H9 (cell line): ENCODE measurements at regions not wholly inside any gene's neighbourhood (a gene's known extent, or its start where the extent isn't known, plus 50 kb on each side); places are given as distances from the start of the nearest gene placed in this dataset.

Source experiments
- DNase-seq: peaks from one replicate; pipeline ENCODE4 v3.0.0-alpha.2; 2017
- H2AFZ ChIP-seq: one replicate; pipeline ENCODE4 v1.6.1; 2013; ENCODE audit warnings: mild to moderate bottlenecking, low read length, control low read depth, moderate library complexity
- H2AK5ac ChIP-seq: 2 replicates; pipeline ENCODE4 v1.6.1; 2013; ENCODE audit warnings: low read length, control low read depth, mixed read lengths; ENCODE audit not compliant: insufficient read length
- H2BK120ac ChIP-seq: one replicate; pipeline ENCODE4 v1.6.1; 2013; ENCODE audit warnings: low read depth, mild to moderate bottlenecking, low read length, control low read depth, inconsistent platforms; ENCODE audit not compliant: poor library complexity, severe bottlenecking
- H2BK12ac ChIP-seq: 2 replicates; pipeline ENCODE4 v1.6.1; 2013; ENCODE audit warnings: low read length, control low read depth, mixed read lengths, low read depth; ENCODE audit not compliant: insufficient read length
- H2BK15ac ChIP-seq: 2 replicates; pipeline ENCODE4 v1.6.1; 2013; ENCODE audit warnings: low read depth, low read length, control low read depth
- H2BK20ac ChIP-seq: one replicate; pipeline ENCODE4 v1.6.1; 2013; ENCODE audit warnings: low read depth, mild to moderate bottlenecking, low read length, control low read depth, inconsistent platforms; ENCODE audit not compliant: poor library complexity, severe bottlenecking
- H2BK5ac ChIP-seq: 2 replicates; pipeline ENCODE4 v1.6.1; 2013; ENCODE audit warnings: low read length, control low read depth, mixed read lengths; ENCODE audit not compliant: insufficient read length
- H3K14ac ChIP-seq: 2 replicates; pipeline ENCODE4 v1.6.1; 2013; ENCODE audit warnings: low read length, control low read depth; ENCODE audit not compliant: insufficient read depth
- H3K18ac ChIP-seq: 2 replicates; pipeline ENCODE4 v1.6.1; 2013; ENCODE audit warnings: low read depth, mild to moderate bottlenecking, mixed read lengths, low read length, control low read depth; ENCODE audit not compliant: insufficient read length
- H3K23ac ChIP-seq: 2 replicates; pipeline ENCODE4 v1.6.1; 2013; ENCODE audit warnings: low read length, control low read depth, mixed read lengths, low read depth; ENCODE audit not compliant: insufficient read length
- H3K23me2 ChIP-seq: 2 replicates; pipeline ENCODE4 v1.6.1; 2013; ENCODE audit warnings: low read depth, mild to moderate bottlenecking, mixed read lengths, low read length, control low read depth; ENCODE audit not compliant: insufficient read length, poor library complexity, severe bottlenecking
- H3K27ac ChIP-seq: 2 replicates; pipeline ENCODE4 v1.5.1; 2013; ENCODE audit warnings: low read length, control low read depth, mixed read lengths, low read depth; ENCODE audit not compliant: insufficient read length
- H3K27me3 ChIP-seq: 2 replicates; pipeline ENCODE4 v1.6.1; 2013; ENCODE audit warnings: low read length, control low read depth, inconsistent platforms; ENCODE audit not compliant: insufficient read depth
- H3K4ac ChIP-seq: 2 replicates; pipeline ENCODE4 v1.6.1; 2013; ENCODE audit warnings: low read depth, mild to moderate bottlenecking, control low read depth, inconsistent platforms, low read length, moderate library complexity
- H3K4me1 ChIP-seq: 2 replicates; pipeline ENCODE4 v1.6.1; 2013; ENCODE audit warnings: low read length, control low read depth, inconsistent platforms; ENCODE audit not compliant: insufficient read depth
- H3K4me2 ChIP-seq: 2 replicates; pipeline ENCODE4 v1.6.1; 2013; ENCODE audit warnings: low read length, control low read depth, mixed read lengths; ENCODE audit not compliant: insufficient read length, insufficient read depth
- H3K56ac ChIP-seq: 2 replicates; pipeline ENCODE4 v1.6.1; 2013; ENCODE audit warnings: low read depth, mild to moderate bottlenecking, mixed read lengths, low read length, control low read depth; ENCODE audit not compliant: insufficient read length
- H3K79me1 ChIP-seq: 2 replicates; pipeline ENCODE4 v1.6.1; 2013; ENCODE audit warnings: low read depth, mild to moderate bottlenecking, moderate library complexity, low read length, control low read depth, inconsistent platforms; ENCODE audit not compliant: insufficient read depth, poor library complexity, severe bottlenecking
- H3K79me2 ChIP-seq: 2 replicates; pipeline ENCODE4 v1.6.1; 2013; ENCODE audit warnings: low read length, control low read depth, inconsistent platforms; ENCODE audit not compliant: insufficient read depth
- H3K9ac ChIP-seq: 2 replicates; pipeline ENCODE4 v1.6.1; 2013; ENCODE audit warnings: low read length, control low read depth, mixed read lengths; ENCODE audit not compliant: insufficient read length; ENCODE audit errors: extremely low read depth
- H3K9me3 ChIP-seq: one replicate; pipeline ENCODE4 v1.6.1; 2013; ENCODE audit warnings: low read depth, low read length, inconsistent platforms; ENCODE audit not compliant: control insufficient read depth
- H3T11ph ChIP-seq: one replicate; pipeline ENCODE4 v1.6.1; 2013; ENCODE audit warnings: mild to moderate bottlenecking, low read length, control low read depth, inconsistent platforms
- H4K20me1 ChIP-seq: one replicate; pipeline ENCODE4 v1.6.1; 2013; ENCODE audit not compliant: control insufficient read depth, insufficient read length, insufficient read depth
- H4K5ac ChIP-seq: 2 replicates; pipeline ENCODE4 v1.6.1; 2013; ENCODE audit warnings: low read depth, mild to moderate bottlenecking, mixed read lengths, low read length, control low read depth; ENCODE audit not compliant: insufficient read length
- H4K8ac ChIP-seq: replicated peaks from 2 replicates; pipeline ENCODE4 v1.6.1; 2013; ENCODE audit warnings: low read length, control low read depth, mixed read lengths, low read depth; ENCODE audit not compliant: insufficient read length
- H4K91ac ChIP-seq: 2 replicates; pipeline ENCODE4 v1.6.1; 2013; ENCODE audit warnings: low read depth, mild to moderate bottlenecking, moderate library complexity, mixed read lengths, low read length, control low read depth; ENCODE audit not compliant: insufficient read length
- H3K27ac Mint-ChIP-seq, 3 experiments: 2 replicates in 2 of 3; 3 replicates in 1 of 3; pipeline ENCODE4 v1.8.0; 2020 to 2021; ENCODE audit warnings: mixed read lengths in 3 of 3, mild to moderate bottlenecking in 1 of 3, moderate library complexity in 1 of 3
- H3K27me3 Mint-ChIP-seq: 2 replicates; pipeline ENCODE4 v1.8.0; 2021; ENCODE audit warnings: low read depth, mild to moderate bottlenecking, moderate library complexity, mixed read lengths
- H3K36me3 Mint-ChIP-seq, 3 experiments: 2 replicates in 2 of 3; 3 replicates in 1 of 3; pipeline ENCODE4 v1.8.0; 2020 to 2021; ENCODE audit warnings: low read depth in 3 of 3, mixed read lengths in 3 of 3; ENCODE audit not compliant: insufficient read depth in 1 of 3
- H3K4me1 Mint-ChIP-seq, 2 experiments: 2 replicates each; pipeline ENCODE4 v1.8.0; 2020; ENCODE audit warnings: mixed read lengths in 2 of 2
- H3K4me3 Mint-ChIP-seq, 2 experiments: 2 replicates in 1 of 2; 3 replicates in 1 of 2; pipeline ENCODE4 v1.8.0; 2020 to 2021; ENCODE audit warnings: mild to moderate bottlenecking in 2 of 2, mixed read lengths in 2 of 2, moderate library complexity in 1 of 2
- H3K9me3 Mint-ChIP-seq, 2 experiments: 2 replicates in 1 of 2; 3 replicates in 1 of 2; pipeline ENCODE4 v1.8.0; 2020; ENCODE audit warnings: mild to moderate bottlenecking in 2 of 2, mixed read lengths in 2 of 2, moderate library complexity in 1 of 2
- CTCF ChIP-seq: fragments of 200-600 bp; sonication (generic); conservative IDR thresholded peaks from 3 replicates; pipeline ENCODE4 v1.8.0; 2021; ENCODE audit warnings: antibody characterized with exemption, mild to moderate bottlenecking
- WGBS: extraction: QIAGEN DNeasy Blood & Tissue Kit; methylation state at CpG from one replicate; pipeline ENCODE4 v1.1.7; 2013; ENCODE audit warnings: missing lambda C conversion rate, low lambda C conversion rate, mixed read lengths; ENCODE audit not compliant: insufficient read length; ENCODE audit errors: extremely low coverage; 5-methylcytosine and 5-hydroxymethylcytosine counted together

- H2AFZ ChIP-seq, result no peak overlapping the region
These were observed 804.4 kb upstream of the CELF2 start for GRCh38 chr10:10213237-10213636.

More at GRCh38 chr10:10213237-10213636, 804.4 kb upstream of the CELF2 start:
- no peaks in the 10 kb centered on the region for H3K27me3 Mint-ChIP-seq
- no peaks in the 10 kb centered on the region for H3K79me2 ChIP-seq
- no peaks in the 10 kb centered on the region for H3K27me3 ChIP-seq
- H3K36me3 Mint-ChIP-seq, result no peaks in the 10 kb centered on the region; a peak in 1 of 7 replicates
- no peak for DNase-seq
- H3K4me3 Mint-ChIP-seq, result no peak overlapping the region
- H2BK20ac ChIP-seq, result no peak overlapping the region
- H3K27ac Mint-ChIP-seq, result no peak overlapping the region
- TF ChIP-seq CTCF, result no peak
- H3K4me1 ChIP-seq, result no peaks in the 10 kb centered on the region; the same call in 1 of the 2 replicates
- no peak overlapping the region for H4K91ac ChIP-seq
- H3K9ac ChIP-seq, result no peak overlapping the region
- H3K23ac ChIP-seq, result no peak overlapping the region
- no peak overlapping the region for H3T11ph ChIP-seq
- no peak overlapping the region for H3K14ac ChIP-seq
- H2BK15ac ChIP-seq, result no peak overlapping the region
- no peaks in the 10 kb centered on the region for H4K20me1 ChIP-seq
- H2BK120ac ChIP-seq, result no peak overlapping the region
- no peaks in the 10 kb centered on the region for H3K9me3 Mint-ChIP-seq
- no peak overlapping the region for H3K4ac ChIP-seq
- H3K79me1 ChIP-seq, result no peaks in the 10 kb centered on the region
- H3K23me2 ChIP-seq, result no peaks in the 10 kb centered on the region
- no peak overlapping the region for H2BK12ac ChIP-seq
- H4K5ac ChIP-seq, result no peak overlapping the region
- no peak overlapping the region for H3K27ac ChIP-seq
- H3K4me2 ChIP-seq, result no peak overlapping the region
- peaks cover 2 to 3% of the 10 kb centered on the region in 2 experiments; a peak in 3 of 4 replicates for H3K4me1 Mint-ChIP-seq
- no CpG with 5 or more reads among the region's 5 CpGs for WGBS
- H2AK5ac ChIP-seq, result no peak overlapping the region
- no peak overlapping the region for H3K56ac ChIP-seq
- H3K18ac ChIP-seq, result no peak overlapping the region
- no peak overlapping the region for H2BK5ac ChIP-seq
- H3K9me3 ChIP-seq, result no peaks in the 10 kb centered on the region
- H4K8ac ChIP-seq, result no peak overlapping the region
